BJ (cell line): ENCODE measurements at regions not wholly inside any gene's neighbourhood (a gene's known extent, or its start where the extent isn't known, plus 50 kb on each side); places are given as distances from the start of the nearest gene placed in this dataset.

Experiments
- CTCF ChIA-PET: fragments of 350-600 bp; formaldehyde crosslinking; extraction: SDS; loops from one replicate; lab custom pipeline; 2021; ENCODE audit warnings: antibody characterized with exemption, inconsistent platforms; lab: Yijun Ruan, JAX
- POLR2A ChIA-PET: fragments of 300-600 bp; sonication (Branson Sonifier 250); formaldehyde crosslinking; extraction: SDS; loops from one replicate; lab custom pipeline; 2021; ENCODE audit warnings: antibody characterized with exemption; lab: Charles Lee
- DNase-seq: peaks from one replicate; pipeline ENCODE4 v3.0.0-alpha.2; 2011; ENCODE audit warnings: low read depth
- H3K27me3 ChIP-seq: 2 replicates; pipeline ENCODE4 v1.6.0; 2011; ENCODE audit warnings: low read length; ENCODE audit not compliant: control insufficient read depth, insufficient read depth
- H3K36me3 ChIP-seq: 2 replicates; pipeline ENCODE4 v1.5.1; 2011; ENCODE audit warnings: low read length; ENCODE audit not compliant: control insufficient read depth, insufficient read depth
- H3K4me3 ChIP-seq: 2 replicates; pipeline ENCODE4 v1.5.1; 2011; ENCODE audit warnings: low read depth, mild to moderate bottlenecking, control low read depth, low read length
- CTCF ChIP-seq: IDR thresholded peaks from 2 replicates; pipeline ENCODE4 v1.5.1; 2011; ENCODE audit warnings: low read depth, mild to moderate bottlenecking, control low read depth, inconsistent platforms, low read length, moderate library complexity; ENCODE audit not compliant: insufficient read depth

- ChIA-PET POLR2A (no interaction called here), CTCF (interaction anchor here (0.5 to 1.2 kb wide), 4 partner anchors 13 to 104 kb away, joined by 3 read pairs; no protein-coding TSS in a partner anchor)
- no peaks in the 10 kb centered on the region for H3K27me3 ChIP-seq
- TF ChIP-seq CTCF, result no peak
- no peak overlapping the region for H3K4me3 ChIP-seq
- no peak for DNase-seq
- no peaks in the 10 kb centered on the region for H3K36me3 ChIP-seq
Measured at GRCh38 chr13:79735228-79735627, 254.3 kb downstream of the NDFIP2 start.

GRCh38 chr13:79727086-79727485 lies 246.1 kb downstream of the NDFIP2 start:
- ChIA-PET POLR2A (no interaction called here), CTCF (no interaction called here)
- TF ChIP-seq CTCF, result no peak
- no peaks in the 10 kb centered on the region for H3K36me3 ChIP-seq
- no peak for DNase-seq
- H3K27me3 ChIP-seq, result no peaks in the 10 kb centered on the region
- no peak overlapping the region for H3K4me3 ChIP-seq

GRCh38 chr13:79725841-79726240 lies 244.9 kb downstream of the NDFIP2 start:
- no peak for DNase-seq
- ChIA-PET CTCF (interaction anchor here (0.9 kb wide), 1 partner anchor 10 kb away, joined by 3 read pairs; no protein-coding TSS in a partner anchor), POLR2A (no interaction called here)
- Histone ChIP-seq H3K27me3 (no peaks in the 10 kb centered on the region), H3K4me3 (no peak overlapping the region), H3K36me3 (no peaks in the 10 kb centered on the region)
- no peak for TF ChIP-seq CTCF

- ChIA-PET POLR2A (no interaction called here), CTCF (interaction anchor here (0.6 kb wide), 1 partner anchor 46 kb away, joined by 3 read pairs; no protein-coding TSS in a partner anchor)
- no peak overlapping the region for H3K4me3 ChIP-seq
- no peak for TF ChIP-seq CTCF
- no peaks in the 10 kb centered on the region for H3K27me3 ChIP-seq
- DNase-seq, result no peak
- H3K36me3 ChIP-seq, result no peaks in the 10 kb centered on the region
Measured at GRCh38 chr13:79724348-79725103, 243.6 kb downstream of the NDFIP2 start.

- CTCF ChIA-PET, result interaction anchor here (0.6 to 1.2 kb wide), 2 partner anchors 13 to 45 kb away, joined by 3 to 4 read pairs; no protein-coding TSS in a partner anchor
- Histone ChIP-seq H3K36me3 (no peaks in the 10 kb centered on the region), H3K4me3 (no peak overlapping the region), H3K27me3 (no peaks in the 10 kb centered on the region)
- DNase-seq, result no peak
- no peak for TF ChIP-seq CTCF
- POLR2A ChIA-PET, result no interaction called here
Measured at GRCh38 chr13:79723519-79724024, 242.6 kb downstream of the NDFIP2 start.
